ENCODE measurements at regions not wholly inside any gene's neighbourhood (a gene's known extent, or its start where the extent isn't known, plus 50 kb on each side); places are given as distances from the start of the nearest gene placed in this dataset.

- no peak for DNase-seq
Observed at GRCh38 chr1:50292276-50292675, 131.0 kb downstream of the DMRTA2 start.

GRCh38 chr1:50289495-50289894 lies 133.7 kb downstream of the DMRTA2 start:
- DNase-seq, result no peak

- no peak for DNase-seq
Observed at GRCh38 chr1:50285994-50286393, 137.2 kb downstream of the DMRTA2 start.

- peak; percentile 46 for DNase-seq
Observed at GRCh38 chr1:50279622-50280330, 143.5 kb downstream of the DMRTA2 start.

GRCh38 chr1:50278961-50279360 lies 144.3 kb downstream of the DMRTA2 start:
- no peak for DNase-seq

GRCh38 chr1:50278410-50278809 lies 144.8 kb downstream of the DMRTA2 start:
- no peak for DNase-seq

- DNase-seq, result no peak
Observed at GRCh38 chr1:50275566-50275965, 147.7 kb downstream of the DMRTA2 start.

- DNase-seq, result no peak
Observed at GRCh38 chr1:50272912-50273311, 150.3 kb downstream of the DMRTA2 start.

- peak; percentile 53 for DNase-seq
Observed at GRCh38 chr1:50271968-50272578, 151.2 kb downstream of the DMRTA2 start.

GRCh38 chr1:50271337-50271736 lies 151.9 kb downstream of the DMRTA2 start:
- no peak for DNase-seq

GRCh38 chr1:50270926-50271325 lies 152.3 kb downstream of the DMRTA2 start:
- DNase-seq, result no peak

GRCh38 chr1:50268049-50268448 lies 155.2 kb downstream of the DMRTA2 start:
- DNase-seq, result peak; percentile 31

GRCh38 chr1:50266509-50266908 lies 156.7 kb downstream of the DMRTA2 start:
- no peak for DNase-seq

- no peak for DNase-seq
Observed at GRCh38 chr1:50265790-50266314, 157.1 kb downstream of the ELAVL4 start.

- no peak for DNase-seq
Observed at GRCh38 chr1:50264590-50264989, 155.9 kb downstream of the ELAVL4 start.

GRCh38 chr1:50262436-50262835 lies 153.7 kb downstream of the ELAVL4 start:
- DNase-seq, result peak; percentile 83

GRCh38 chr1:50261951-50262350 lies 153.2 kb downstream of the ELAVL4 start:
- DNase-seq, result no peak

- DNase-seq, result peak; percentile 93
Observed at GRCh38 chr1:50257940-50258685, 149.4 kb downstream of the ELAVL4 start.

GRCh38 chr1:50257029-50257428 lies 148.3 kb downstream of the ELAVL4 start:
- DNase-seq, result no peak
